GM18861 (cell line): ENCODE measurements at regions not wholly inside any gene's neighbourhood (a gene's known extent, or its start where the extent isn't known, plus 50 kb on each side); places are given as distances from the start of the nearest gene placed in this dataset.
"Not testable (repeated sequence)": the region's sequence is repeated elsewhere in the genome, so short reads cannot be mapped to it uniquely, and the experiment has no call there.

ENCODE experiments used
- ATAC-seq: cut with Tn5 transposase; IDR thresholded peaks from one replicate; pipeline ENCODE4 v1.9.1; 2021; ENCODE audit not compliant: unreplicated experiment

DNA sequence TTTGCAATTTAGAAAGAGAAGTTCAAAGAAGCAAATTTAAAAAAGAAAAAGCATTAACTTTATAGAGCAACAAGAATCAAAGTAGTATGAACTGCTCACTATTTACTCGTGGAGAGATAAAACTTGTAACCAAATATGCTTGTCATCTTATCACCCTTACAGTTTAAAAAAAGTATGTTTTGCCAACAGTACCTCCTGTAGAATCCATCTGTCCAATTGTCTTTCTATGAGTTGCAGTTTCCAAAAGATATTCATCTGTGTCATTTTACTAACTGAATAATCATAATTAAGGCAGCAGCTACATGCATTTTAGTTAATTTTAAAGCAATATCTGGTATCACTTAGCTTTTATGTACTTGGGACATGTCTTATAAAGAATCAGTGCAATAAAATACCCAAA is 1112.3 kb downstream of the DSC3 start:
- no peak for ATAC-seq

DNA sequence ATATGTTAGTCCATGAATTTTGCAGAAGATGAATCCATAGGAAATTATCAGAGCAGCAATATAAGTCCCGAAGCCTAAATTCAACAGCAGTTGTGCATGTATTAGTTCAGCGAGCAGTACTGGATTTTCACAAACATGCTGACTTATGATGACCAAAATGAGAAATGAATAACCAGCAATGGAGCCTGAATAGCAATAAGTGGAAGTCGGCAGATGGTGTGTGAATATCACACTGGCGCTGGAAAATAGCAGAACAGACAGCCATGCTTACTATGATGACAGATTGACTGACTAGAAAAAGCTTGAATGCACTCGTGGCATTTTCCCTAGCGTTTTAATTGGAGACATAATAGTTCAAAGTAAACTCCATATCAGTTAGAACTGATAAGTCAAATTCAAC is 1114.5 kb downstream of the DSC3 start:
- ATAC-seq, result no peak

DNA sequence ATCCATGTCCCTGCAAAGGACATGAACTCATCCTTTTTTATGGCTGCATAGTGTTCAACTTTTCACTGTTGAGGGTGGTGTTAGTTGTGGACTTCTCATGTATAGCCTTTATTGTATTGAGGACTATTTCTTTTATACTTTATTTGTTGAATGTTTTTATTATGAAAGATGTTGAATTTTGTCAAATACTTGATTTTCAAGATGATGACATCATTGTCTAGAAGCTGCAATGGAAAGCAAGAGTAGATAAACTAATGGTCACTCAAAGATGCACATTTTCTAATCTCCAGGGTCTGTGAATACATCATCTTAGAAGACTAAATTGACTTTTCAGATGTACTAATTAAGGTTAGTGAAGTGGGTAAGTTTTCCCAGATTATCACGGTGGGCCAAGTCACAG is 1117.0 kb downstream of the DSC3 start:
- no peak for ATAC-seq

GRCh38 chr18:29912351-29912750 is 1130.2 kb downstream of the DSC3 start:
- no peak for ATAC-seq

- no peak for ATAC-seq
These were observed 1149.5 kb downstream of the DSC3 start for GRCh38 chr18:29892960-29893558.

DNA sequence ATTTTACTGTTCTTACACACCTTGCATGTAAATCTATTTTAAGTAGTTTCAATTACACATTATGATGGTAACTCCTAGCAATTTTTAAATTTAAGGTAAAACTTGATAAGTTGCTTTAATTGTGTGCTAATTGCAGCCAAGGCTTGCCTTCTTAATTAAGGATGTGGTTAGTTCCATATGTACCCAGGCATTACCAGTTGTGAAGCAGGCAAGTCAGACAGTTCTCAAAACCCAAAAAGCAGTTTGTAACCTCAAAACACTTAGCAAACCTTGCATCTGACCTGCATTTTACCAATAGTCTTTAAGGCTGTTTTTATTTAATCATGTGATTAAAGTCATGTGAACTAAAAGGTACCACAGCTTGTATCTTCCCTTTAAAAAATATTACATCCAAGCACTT is 1159.4 kb downstream of the DSC3 start:
- ATAC-seq, result no peak

DNA sequence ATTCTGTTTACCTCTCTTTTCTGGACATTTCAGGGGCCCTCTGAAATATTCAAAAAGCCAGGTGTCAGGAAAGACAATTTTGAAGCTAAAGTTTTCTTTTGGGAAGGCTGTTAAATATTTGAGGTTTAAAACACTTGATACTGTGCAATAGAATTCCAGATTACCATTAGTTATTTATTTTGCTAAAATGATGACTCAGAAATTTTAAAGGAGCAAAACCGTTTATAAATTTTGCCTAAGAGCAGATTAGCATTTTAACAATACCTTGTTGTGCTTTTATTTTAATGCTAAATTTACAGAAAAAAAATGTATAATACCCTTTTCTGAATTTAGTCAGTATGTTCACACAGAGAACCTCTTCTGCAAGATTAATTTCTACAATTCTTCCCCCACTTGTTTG is 1159.9 kb downstream of the DSC3 start:
- ATAC-seq, result no peak

DNA sequence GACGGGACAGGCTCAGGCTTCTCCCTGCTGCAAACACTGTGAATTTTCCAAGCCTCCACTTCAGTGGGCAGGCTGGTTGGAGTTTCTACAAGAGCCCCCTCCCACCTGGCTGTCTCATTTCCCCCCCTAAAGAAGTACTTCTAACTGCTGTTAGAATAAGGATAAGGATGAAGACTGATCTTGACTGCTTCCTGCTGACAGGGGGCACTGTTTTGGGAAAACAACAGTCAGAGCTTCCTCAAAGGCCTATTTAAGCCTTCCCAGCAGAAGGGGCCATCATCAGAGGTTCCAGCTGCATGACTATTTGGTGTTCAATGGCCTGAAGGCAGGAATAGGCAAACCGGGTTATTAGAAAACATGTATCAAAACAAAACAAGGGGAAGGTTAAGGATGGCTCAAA is 1162.8 kb downstream of the DSC3 start:
- ATAC-seq, result no peak

GRCh38 chr18:29874519-29875098 is 1167.9 kb downstream of the DSC3 start:
- ATAC-seq, result no peak

DNA sequence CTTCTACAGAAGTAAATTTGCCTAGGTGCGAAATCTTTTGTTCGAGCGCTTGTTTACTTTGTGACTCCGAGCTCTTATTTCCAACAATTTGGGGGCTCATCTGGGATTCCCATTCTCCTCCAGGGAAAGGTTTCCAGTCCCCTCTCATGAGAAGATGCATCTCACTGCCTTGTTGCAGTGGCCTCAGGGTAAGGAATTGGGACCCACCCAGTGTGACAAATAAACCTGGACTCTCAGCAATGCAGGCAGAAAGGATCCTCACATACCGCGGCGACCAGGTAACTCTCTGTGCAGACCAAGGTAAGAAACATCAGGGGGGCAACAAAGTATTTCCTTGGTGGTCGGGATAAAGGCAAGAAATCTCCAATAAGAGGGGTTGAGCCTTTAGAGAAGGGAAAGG is 1169.3 kb downstream of the DSC3 start:
- no peak for ATAC-seq

DNA sequence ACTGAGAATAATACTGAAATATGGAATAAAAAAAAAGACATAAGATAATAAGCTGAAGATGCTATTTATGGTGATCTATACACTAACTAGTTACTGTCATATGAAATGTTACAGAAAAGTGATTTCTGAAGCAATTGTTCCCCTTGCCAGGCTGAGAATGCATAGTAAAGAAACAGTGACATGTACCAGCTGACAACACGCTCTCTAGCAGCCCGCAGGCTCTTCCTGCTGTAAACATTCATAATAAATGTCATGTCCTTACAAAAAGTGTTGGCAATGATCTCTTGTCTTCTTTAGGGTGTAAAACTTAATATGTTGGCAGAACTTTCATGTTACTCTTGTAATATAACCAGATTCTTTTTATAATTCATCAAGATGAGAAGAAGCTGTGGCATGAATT is 1171.3 kb downstream of the DSC3 start:
- ATAC-seq, result no peak

DNA sequence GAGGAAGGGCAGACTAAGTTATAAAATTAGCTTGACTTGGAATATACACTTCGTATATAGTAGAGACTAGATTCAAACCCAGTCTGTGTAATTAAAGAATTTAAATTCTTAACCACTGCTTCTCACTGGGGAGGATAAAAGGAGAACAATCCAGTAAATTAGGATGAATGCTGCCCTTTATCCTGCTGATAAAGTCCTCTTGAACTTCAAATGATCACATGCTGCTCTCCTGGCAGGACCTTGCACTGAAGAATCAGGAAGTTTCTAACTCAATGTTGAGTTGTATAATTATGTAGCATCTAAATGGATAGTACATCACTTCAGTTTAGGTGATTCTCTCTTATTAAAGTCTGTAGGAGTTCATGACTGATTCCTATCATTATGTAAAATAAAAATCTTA is 1179.7 kb downstream of the DSC3 start:
- no peak for ATAC-seq

- no peak for ATAC-seq
These were observed 1186.9 kb downstream of the DSC3 start for GRCh38 chr18:29855637-29856036.

DNA sequence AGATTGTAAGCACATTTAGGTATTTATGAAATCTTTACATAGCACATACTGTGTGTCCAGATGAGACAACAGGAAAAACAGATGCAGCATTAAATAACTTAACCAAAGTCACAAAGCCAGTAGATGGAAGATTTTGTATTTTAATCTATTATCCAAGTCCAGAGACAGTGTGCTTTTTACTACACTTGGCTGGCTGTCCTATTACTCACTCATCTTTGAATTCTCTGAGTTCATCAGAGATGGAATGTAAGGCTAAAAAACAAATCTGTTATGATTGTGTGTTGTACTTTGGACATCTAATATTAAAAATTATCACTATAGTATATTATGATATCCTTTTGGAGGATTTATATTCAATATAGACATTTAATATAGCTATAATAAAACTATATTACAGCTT is 1189.4 kb downstream of the DSC3 start:
- ATAC-seq, result no peak

GRCh38 chr18:29849144-29849543 is 1193.4 kb downstream of the DSC3 start:
- no peak for ATAC-seq

DNA sequence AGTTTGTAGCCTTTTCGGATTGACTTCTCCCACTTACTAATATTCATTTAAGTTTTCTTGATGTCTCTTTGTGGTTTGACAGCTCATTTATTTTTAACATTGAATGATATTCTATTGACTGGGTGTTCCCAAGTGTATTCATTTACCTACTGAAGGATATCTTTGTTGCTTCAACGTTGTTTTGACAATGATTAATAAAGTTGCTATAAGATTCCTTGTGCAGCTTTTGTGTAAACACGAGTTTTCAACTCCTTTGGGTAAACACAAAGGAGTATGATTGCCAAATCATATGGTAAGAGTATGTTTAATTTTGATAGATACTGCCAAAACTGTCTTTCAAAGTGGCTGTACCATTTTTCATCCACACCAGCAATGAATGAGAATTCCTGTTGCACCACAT is 1200.9 kb downstream of the DSC3 start:
- ATAC-seq, result no peak

- no peak for ATAC-seq
These were observed 1202.5 kb downstream of the DSC3 start for GRCh38 chr18:29840089-29840488.

DNA sequence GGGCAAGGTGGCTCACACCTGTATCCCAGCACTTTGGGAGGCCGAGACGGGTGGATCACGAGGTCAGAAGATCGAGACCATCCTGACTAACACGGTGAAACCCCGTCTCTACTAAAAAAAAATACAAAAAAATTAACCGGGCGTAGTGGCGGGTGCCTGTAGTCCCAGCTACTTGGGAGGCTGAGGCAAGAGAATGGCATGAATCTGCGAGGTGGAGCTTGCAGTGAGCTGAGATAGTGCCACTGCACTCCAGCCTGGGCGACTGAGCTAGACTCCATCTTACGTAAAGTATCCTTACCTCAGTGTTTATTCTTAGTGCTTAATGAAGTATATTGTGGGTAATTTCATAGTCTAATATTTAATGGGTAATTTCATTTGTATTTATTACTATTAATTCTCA is 1203.6 kb downstream of the DSC3 start:
- not testable (repeated sequence) for ATAC-seq

DNA sequence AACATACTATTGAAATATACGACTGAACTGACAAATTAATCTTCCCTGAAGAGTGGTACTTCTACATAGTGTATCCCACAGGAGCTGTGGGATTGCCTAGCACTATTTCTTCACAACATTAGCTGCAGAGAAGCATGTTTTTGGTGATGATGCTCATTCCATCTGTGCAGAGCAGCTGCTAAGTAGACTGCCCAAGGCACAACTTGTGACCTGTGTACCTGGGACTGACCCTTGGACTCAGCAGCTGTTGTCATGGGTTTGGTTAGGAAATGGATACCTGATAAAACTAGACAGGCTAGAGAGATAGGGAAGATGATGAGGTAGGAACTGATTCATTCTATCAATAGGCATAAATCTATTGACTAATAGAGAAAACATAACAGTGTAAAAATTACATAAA is 1204.0 kb downstream of the DSC3 start:
- ATAC-seq, result no peak

DNA sequence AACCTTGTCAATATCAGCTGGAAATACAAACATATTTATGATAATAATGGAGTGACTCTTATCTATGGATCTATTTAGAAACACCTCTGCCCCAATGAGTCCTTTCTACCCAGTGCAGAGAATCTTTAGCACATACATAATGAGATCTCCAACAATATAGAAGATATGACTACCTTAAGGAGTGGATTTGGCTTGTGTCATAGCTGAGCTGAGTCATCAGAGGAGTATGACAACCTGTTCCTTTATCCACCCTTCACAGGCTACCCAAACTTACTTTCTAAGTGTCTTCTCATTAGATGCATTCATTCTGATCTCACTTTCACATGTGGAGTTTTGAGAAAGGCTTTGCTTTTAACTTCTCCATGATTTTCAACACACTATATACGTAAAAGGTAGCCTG is 1218.9 kb downstream of the DSC3 start:
- no peak for ATAC-seq

DNA sequence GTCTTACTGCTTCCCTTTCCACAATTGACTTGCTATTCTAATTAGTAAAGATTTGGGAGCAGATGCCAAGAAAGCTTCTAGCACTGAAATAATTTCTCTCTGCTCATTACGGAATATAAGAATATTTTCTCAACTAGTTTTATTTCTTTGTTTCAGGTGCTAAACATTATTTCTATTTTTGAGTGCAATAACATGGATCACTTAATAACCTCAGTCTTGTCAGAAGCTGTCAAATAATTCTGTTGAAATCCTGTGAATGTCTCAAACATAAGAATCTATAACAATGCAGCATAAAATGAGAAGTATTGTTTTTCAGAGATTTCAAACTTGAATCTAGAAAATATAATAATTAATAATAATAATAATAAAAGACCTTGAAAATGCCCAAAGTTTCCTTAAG is 1221.0 kb downstream of the DSC3 start:
- ATAC-seq, result no peak

- ATAC-seq, result no peak
These were observed 1231.0 kb downstream of the DSC3 start for GRCh38 chr18:29811519-29811918.

- ATAC-seq, result no peak
These were observed 1261.7 kb downstream of the DSC3 start for GRCh38 chr18:29780816-29781215.
